Neural progenitor cell (in vitro differentiated cells): ENCODE measurements at regions not wholly inside any gene's neighbourhood (a gene's known extent, or its start where the extent isn't known, plus 50 kb on each side); places are given as distances from the start of the nearest gene placed in this dataset.

Experiments
- DNase-seq: peaks from one replicate; pipeline ENCODE4 v3.0.0-alpha.2; 2016; ENCODE audit warnings: low spot score
- H2AFZ ChIP-seq: fragments of 200-600 bp; sonication (generic); replicated peaks from 2 replicates; pipeline ENCODE4 v1.6.1; 2016; ENCODE audit warnings: antibody characterized with exemption
- H3F3A ChIP-seq: fragments of 200-600 bp; sonication (generic); 2 replicates; pipeline ENCODE4 v1.6.1; 2016; ENCODE audit warnings: antibody characterized with exemption, low read depth
- H3K27ac ChIP-seq: fragments of 200-600 bp; sonication (generic); 2 replicates; pipeline ENCODE4 v1.5.1; 2016; ENCODE audit warnings: mild to moderate bottlenecking
- H3K27me3 ChIP-seq: fragments of 200-600 bp; sonication (generic); 2 replicates; pipeline ENCODE4 v1.6.1; 2016; ENCODE audit warnings: mild to moderate bottlenecking, moderate library complexity
- H3K36me3 ChIP-seq: fragments of 200-600 bp; sonication (generic); 2 replicates; pipeline ENCODE4 v1.5.1; 2016
- H3K4me1 ChIP-seq: fragments of 200-600 bp; sonication (generic); 2 replicates; pipeline ENCODE4 v1.6.1; 2016; ENCODE audit warnings: mixed run types
- H3K4me2 ChIP-seq: fragments of 200-600 bp; sonication (generic); 2 replicates; pipeline ENCODE4 v1.6.1; 2016
- H3K4me3 ChIP-seq: fragments of 200-600 bp; sonication (generic); 2 replicates; pipeline ENCODE4 v1.5.1; 2016
- H3K79me2 ChIP-seq: fragments of 200-600 bp; sonication (generic); 2 replicates; pipeline ENCODE4 v1.6.1; 2016; ENCODE audit warnings: low read depth
- H3K9ac ChIP-seq: fragments of 200-600 bp; sonication (generic); 2 replicates; pipeline ENCODE4 v1.6.1; 2016
- H3K9me3 ChIP-seq: fragments of 200-600 bp; sonication (generic); 2 replicates; pipeline ENCODE4 v1.5.1; 2016; ENCODE audit warnings: low read depth
- H4K20me1 ChIP-seq: fragments of 200-600 bp; sonication (generic); 2 replicates; pipeline ENCODE4 v1.6.1; 2016; ENCODE audit warnings: low read depth
- H3K27ac Mint-ChIP-seq: 3 replicates; pipeline ENCODE4 v1.8.0; 2021; ENCODE audit warnings: mixed read lengths
- H3K27me3 Mint-ChIP-seq: 2 replicates; pipeline ENCODE4 v1.8.0; 2022; ENCODE audit warnings: low read depth, mild to moderate bottlenecking, inconsistent platforms, moderate library complexity, mixed read lengths; ENCODE audit not compliant: insufficient read depth
- H3K36me3 Mint-ChIP-seq: 3 replicates; pipeline ENCODE4 v1.8.0; 2021; ENCODE audit warnings: mixed read lengths
- H3K4me1 Mint-ChIP-seq: 3 replicates; pipeline ENCODE4 v1.8.0; 2021; ENCODE audit warnings: mixed read lengths
- H3K4me3 Mint-ChIP-seq: 3 replicates; pipeline ENCODE4 v1.8.0; 2021; ENCODE audit warnings: mild to moderate bottlenecking, moderate library complexity, mixed read lengths
- H3K9me3 Mint-ChIP-seq: 3 replicates; pipeline ENCODE4 v1.8.0; 2020; ENCODE audit warnings: mixed read lengths
- EZH2 ChIP-seq: fragments of 200-600 bp; sonication (generic); IDR thresholded peaks from 2 replicates; pipeline ENCODE4 v1.6.1; 2017; ENCODE audit warnings: antibody characterized with exemption, mild to moderate bottlenecking, moderate library complexity
- EZH2phosphoT487 ChIP-seq: fragments of 200-600 bp; sonication (generic); IDR thresholded peaks from 2 replicates; pipeline ENCODE4 v1.6.1; 2017; ENCODE audit warnings: antibody characterized with exemption
- TF ChIP-seq, protein P1 (sequence below): fragments of 200-600 bp; sonication (generic); IDR thresholded peaks from 2 replicates; pipeline ENCODE4 v1.5.1; 2017; ENCODE audit warnings: antibody characterized with exemption, mild to moderate bottlenecking

DNA sequence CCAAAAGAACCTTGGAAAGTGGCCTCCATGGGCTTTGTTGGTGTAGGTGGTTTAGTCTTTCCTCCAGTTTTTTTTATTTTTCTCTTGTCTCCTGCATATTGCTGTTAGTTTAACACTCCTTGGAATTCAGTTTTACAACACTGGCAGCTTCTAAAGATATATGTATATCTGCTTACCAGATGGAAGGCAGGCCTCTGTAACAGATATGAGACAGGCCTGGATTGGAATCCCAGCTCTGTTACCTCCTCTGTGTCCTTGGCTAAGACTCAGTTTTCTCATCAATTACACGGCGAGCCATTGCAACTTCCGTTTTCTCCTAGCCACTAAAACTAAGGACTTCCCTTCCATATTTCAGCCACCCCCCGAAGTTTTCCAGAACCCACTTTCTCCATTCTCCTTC is 133.4 kb upstream of the SMAD1 start:
- Mint-ChIP-seq H3K27ac (no peak overlapping the region), H3K4me1 (no peaks in the 10 kb centered on the region), H3K36me3 (no peaks in the 10 kb centered on the region), H3K9me3 (peaks cover 2% of the 10 kb centered on the region), H3K27me3 (no peaks in the 10 kb centered on the region), H3K4me3 (no peak overlapping the region)
- Histone ChIP-seq H3K4me2 (no peak overlapping the region), H3K36me3 (no peaks in the 10 kb centered on the region), H4K20me1 (no peaks in the 10 kb centered on the region), H3K27me3 (no peaks in the 10 kb centered on the region), H3K4me1 (no peaks in the 10 kb centered on the region), H3K9me3 (no peaks in the 10 kb centered on the region), H3K9ac (no peak overlapping the region), H3F3A (no peaks in the 10 kb centered on the region), H2AFZ (no peak overlapping the region), H3K79me2 (no peaks in the 10 kb centered on the region), H3K27ac (no peak overlapping the region), H3K4me3 (no peak overlapping the region)
- no peak for DNase-seq
- TF ChIP-seq EZH2phosphoT487 (no peak), EZH2 (no peak)
- TF ChIP-seq, protein P1, sequence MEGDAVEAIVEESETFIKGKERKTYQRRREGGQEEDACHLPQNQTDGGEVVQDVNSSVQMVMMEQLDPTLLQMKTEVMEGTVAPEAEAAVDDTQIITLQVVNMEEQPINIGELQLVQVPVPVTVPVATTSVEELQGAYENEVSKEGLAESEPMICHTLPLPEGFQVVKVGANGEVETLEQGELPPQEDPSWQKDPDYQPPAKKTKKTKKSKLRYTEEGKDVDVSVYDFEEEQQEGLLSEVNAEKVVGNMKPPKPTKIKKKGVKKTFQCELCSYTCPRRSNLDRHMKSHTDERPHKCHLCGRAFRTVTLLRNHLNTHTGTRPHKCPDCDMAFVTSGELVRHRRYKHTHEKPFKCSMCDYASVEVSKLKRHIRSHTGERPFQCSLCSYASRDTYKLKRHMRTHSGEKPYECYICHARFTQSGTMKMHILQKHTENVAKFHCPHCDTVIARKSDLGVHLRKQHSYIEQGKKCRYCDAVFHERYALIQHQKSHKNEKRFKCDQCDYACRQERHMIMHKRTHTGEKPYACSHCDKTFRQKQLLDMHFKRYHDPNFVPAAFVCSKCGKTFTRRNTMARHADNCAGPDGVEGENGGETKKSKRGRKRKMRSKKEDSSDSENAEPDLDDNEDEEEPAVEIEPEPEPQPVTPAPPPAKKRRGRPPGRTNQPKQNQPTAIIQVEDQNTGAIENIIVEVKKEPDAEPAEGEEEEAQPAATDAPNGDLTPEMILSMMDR: no peak

DNA sequence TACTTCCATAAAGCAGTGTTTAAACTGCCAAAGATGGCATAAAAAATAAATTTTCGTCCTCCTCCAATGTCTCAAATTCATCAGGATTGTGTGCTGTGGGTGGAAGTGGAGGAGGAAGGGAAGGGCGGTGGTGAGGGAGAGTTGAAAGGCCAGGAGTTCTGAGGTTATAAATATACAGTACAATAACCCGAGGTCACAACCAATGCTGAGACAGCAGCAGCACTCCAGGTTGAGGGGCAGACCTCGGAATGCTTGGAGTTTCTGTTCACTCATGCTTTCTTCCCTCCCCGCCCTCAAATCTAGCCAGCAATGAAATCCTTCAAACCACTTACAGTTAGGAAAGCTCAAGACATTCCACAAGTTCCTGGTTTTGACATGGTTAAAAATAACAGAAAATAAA is 134.0 kb upstream of the SMAD1 start:
- no peak overlapping the region for H2AFZ ChIP-seq
- no peak for DNase-seq
- H3K4me1 ChIP-seq: no peaks in the 10 kb centered on the region
- H3K27me3 Mint-ChIP-seq: no peaks in the 10 kb centered on the region
- no peaks in the 10 kb centered on the region for H3K27me3 ChIP-seq
- H3K27ac Mint-ChIP-seq: no peak overlapping the region
- no peaks in the 10 kb centered on the region for H4K20me1 ChIP-seq
- TF ChIP-seq EZH2phosphoT487 (no peak), EZH2 (no peak)
- TF ChIP-seq, protein P1: no peak
- no peaks in the 10 kb centered on the region for H3F3A ChIP-seq
- H3K4me1 Mint-ChIP-seq: no peaks in the 10 kb centered on the region
- H3K4me2 ChIP-seq: no peak overlapping the region
- H3K9me3 ChIP-seq: no peaks in the 10 kb centered on the region
- H3K27ac ChIP-seq: no peak overlapping the region
- no peak overlapping the region for H3K9ac ChIP-seq
- H3K9me3 Mint-ChIP-seq: peaks cover 2% of the 10 kb centered on the region
- no peaks in the 10 kb centered on the region for H3K36me3 Mint-ChIP-seq
- no peak overlapping the region for H3K4me3 Mint-ChIP-seq
- H3K4me3 ChIP-seq: no peak overlapping the region
- no peaks in the 10 kb centered on the region for H3K79me2 ChIP-seq
- no peaks in the 10 kb centered on the region for H3K36me3 ChIP-seq

DNA sequence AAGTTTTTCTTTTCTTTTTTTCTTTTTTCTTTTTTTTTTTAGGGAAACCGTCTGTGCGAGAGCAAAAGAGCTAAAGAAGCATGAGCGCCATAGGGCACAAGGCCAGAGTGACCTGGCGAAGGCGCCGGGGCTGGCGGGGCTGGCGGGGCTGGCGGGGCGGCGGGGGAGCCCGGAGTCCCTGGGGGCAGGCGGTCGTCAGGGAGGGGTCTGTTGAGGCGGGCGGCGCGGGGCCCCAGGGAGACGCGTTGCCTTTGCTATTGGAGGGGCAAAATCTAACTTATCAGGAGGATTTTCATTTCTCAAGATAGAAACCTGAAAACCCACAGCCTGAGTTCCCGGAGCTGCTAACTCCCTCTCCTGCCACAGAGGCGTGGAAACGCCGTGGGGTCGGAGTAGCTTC is 135.6 kb upstream of the SMAD1 start:
- Histone ChIP-seq H3K36me3 (no peaks in the 10 kb centered on the region), H3K4me3 (no peak overlapping the region), H3K9me3 (no peaks in the 10 kb centered on the region), H3K79me2 (no peaks in the 10 kb centered on the region), H4K20me1 (no peaks in the 10 kb centered on the region), H3K27me3 (no peaks in the 10 kb centered on the region), H3K27ac (no peak overlapping the region), H3F3A (no peaks in the 10 kb centered on the region), H3K4me2 (no peak overlapping the region), H2AFZ (no peak overlapping the region), H3K4me1 (no peaks in the 10 kb centered on the region), H3K9ac (no peak overlapping the region)
- Mint-ChIP-seq H3K27me3 (no peaks in the 10 kb centered on the region), H3K9me3 (peaks cover 2% of the 10 kb centered on the region), H3K27ac (no peak overlapping the region), H3K36me3 (no peaks in the 10 kb centered on the region), H3K4me3 (no peak overlapping the region), H3K4me1 (no peaks in the 10 kb centered on the region)
- TF ChIP-seq EZH2phosphoT487 (no peak), EZH2 (no peak)
- TF ChIP-seq, protein P1: no peak
- DNase-seq: no peak

DNA sequence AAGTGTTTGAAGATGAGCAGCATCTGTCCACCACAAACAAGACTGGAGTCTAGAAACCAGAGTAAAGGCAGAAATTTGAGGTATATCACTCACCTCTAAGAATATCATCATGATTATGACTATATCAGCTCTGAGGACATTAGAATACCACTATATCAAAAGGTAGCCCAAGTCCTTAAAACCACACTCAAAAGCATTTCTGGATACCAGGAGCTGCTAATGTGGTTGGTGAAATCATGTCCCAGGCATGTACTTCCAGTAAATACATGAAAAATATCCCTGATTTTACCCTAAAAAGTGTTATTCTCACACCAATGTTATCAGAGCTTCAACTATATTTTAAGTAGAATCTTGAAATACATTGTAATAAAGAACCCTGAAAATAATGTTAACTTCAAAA is 136.3 kb upstream of the SMAD1 start:
- H2AFZ ChIP-seq: no peak overlapping the region
- Mint-ChIP-seq H3K27me3 (no peaks in the 10 kb centered on the region), H3K4me3 (no peak overlapping the region), H3K9me3 (peaks cover 2% of the 10 kb centered on the region), H3K27ac (no peak overlapping the region), H3K36me3 (no peaks in the 10 kb centered on the region), H3K4me1 (no peaks in the 10 kb centered on the region)
- H3K27ac ChIP-seq: no peak overlapping the region
- no peaks in the 10 kb centered on the region for H3K79me2 ChIP-seq
- no peaks in the 10 kb centered on the region for H3K4me1 ChIP-seq
- no peaks in the 10 kb centered on the region for H3K36me3 ChIP-seq
- no peak overlapping the region for H3K9ac ChIP-seq
- TF ChIP-seq, protein P1: no peak
- TF ChIP-seq EZH2: no peak
- no peak for TF ChIP-seq EZH2phosphoT487
- H3K9me3 ChIP-seq: no peaks in the 10 kb centered on the region
- no peaks in the 10 kb centered on the region for H3F3A ChIP-seq
- no peaks in the 10 kb centered on the region for H4K20me1 ChIP-seq
- no peak overlapping the region for H3K4me3 ChIP-seq
- no peaks in the 10 kb centered on the region for H3K27me3 ChIP-seq
- DNase-seq: no peak
- H3K4me2 ChIP-seq: no peak overlapping the region
